Muscle of leg (tissue), 3 donors: ENCODE measurements at regions not wholly inside any gene's neighbourhood (a gene's known extent, or its start where the extent isn't known, plus 50 kb on each side); places are given as distances from the start of the nearest gene placed in this dataset.

Source experiments
- DNase-seq: peaks from one replicate; pipeline ENCODE4 v3.0.0; 2013
- H3K27ac ChIP-seq: one replicate; pipeline ENCODE4 v1.5.1; 2013; ENCODE audit warnings: mild to moderate bottlenecking, low read length, control low read depth
- H3K27me3 ChIP-seq: one replicate; pipeline ENCODE4 v1.6.1; 2013; ENCODE audit warnings: low read length; ENCODE audit not compliant: control insufficient read depth, insufficient read depth
- H3K36me3 ChIP-seq: one replicate; pipeline ENCODE4 v1.6.1; 2013; ENCODE audit warnings: low read length; ENCODE audit not compliant: control insufficient read depth, insufficient read depth
- H3K4me1 ChIP-seq: one replicate; pipeline ENCODE4 v1.6.1; 2013; ENCODE audit warnings: low read length; ENCODE audit not compliant: control insufficient read depth, insufficient read depth
- H3K4me3 ChIP-seq: one replicate; pipeline ENCODE4 v1.5.1; 2013; ENCODE audit warnings: low read length, control low read depth
- H3K9me3 ChIP-seq: replicated peaks from 2 replicates; pipeline ENCODE4 v1.6.1; 2013; ENCODE audit warnings: low read depth, low read length; ENCODE audit not compliant: control insufficient read depth
- WGBS: methylation state at CpG from one replicate; pipeline ENCODE4 v1.1.5; 2013; ENCODE audit warnings: missing lambda C conversion rate; ENCODE audit not compliant: insufficient coverage; 5-methylcytosine and 5-hydroxymethylcytosine counted together

DNA sequence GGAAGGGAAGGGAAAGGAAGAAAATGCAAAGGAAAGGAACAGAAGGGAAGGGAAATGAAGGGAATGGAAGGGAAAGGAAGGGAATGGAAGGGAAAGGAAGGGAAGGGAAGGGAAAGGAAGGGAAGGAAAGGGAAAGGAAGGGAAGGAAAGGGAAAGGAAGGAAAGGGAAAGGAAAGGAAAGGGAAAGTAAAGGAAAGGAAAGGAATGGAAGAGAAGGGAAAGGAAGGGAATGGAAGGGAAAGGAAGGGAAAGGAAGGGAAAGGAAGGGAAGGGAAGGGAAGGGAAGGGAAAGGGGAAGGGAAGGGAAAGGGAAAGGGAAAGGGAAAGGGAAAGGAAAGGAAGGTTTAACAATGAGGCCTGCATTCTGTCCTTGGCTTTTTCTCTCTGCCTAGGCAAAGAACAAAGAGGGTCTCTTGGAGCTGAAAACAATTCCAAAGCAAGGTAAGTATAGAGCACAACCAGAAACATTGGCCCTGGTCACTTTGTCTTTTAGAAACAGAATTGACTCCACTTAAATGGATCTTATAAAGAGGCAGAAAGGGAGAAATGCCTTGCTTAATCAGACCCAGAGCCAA, 525.9 kb upstream of the TMPO start:
- H3K9me3 ChIP-seq = no peaks in the 10 kb centered on the region
- no peak for DNase-seq
- H3K4me1 ChIP-seq = peaks cover 3% of the 10 kb centered on the region

GRCh38 chr12:97994746-97995484, 520.5 kb upstream of the TMPO start:
- no peaks in the 10 kb centered on the region for H3K9me3 ChIP-seq
- no peaks in the 10 kb centered on the region for H3K4me1 ChIP-seq
- no CpG with 5 or more reads among the region's 2 CpGs for WGBS
- H3K27ac ChIP-seq = no peak overlapping the region
- H3K36me3 ChIP-seq = no peaks in the 10 kb centered on the region
- no peak overlapping the region for H3K4me3 ChIP-seq
- H3K27me3 ChIP-seq = no peaks in the 10 kb centered on the region
- no peak for DNase-seq

More for the DNA sequence above, 525.9 kb upstream of the TMPO start:
- Histone ChIP-seq H3K27ac (no peak overlapping the region), H3K27me3 (no peaks in the 10 kb centered on the region), H3K36me3 (no peaks in the 10 kb centered on the region), H3K4me3 (no peak overlapping the region)

DNA sequence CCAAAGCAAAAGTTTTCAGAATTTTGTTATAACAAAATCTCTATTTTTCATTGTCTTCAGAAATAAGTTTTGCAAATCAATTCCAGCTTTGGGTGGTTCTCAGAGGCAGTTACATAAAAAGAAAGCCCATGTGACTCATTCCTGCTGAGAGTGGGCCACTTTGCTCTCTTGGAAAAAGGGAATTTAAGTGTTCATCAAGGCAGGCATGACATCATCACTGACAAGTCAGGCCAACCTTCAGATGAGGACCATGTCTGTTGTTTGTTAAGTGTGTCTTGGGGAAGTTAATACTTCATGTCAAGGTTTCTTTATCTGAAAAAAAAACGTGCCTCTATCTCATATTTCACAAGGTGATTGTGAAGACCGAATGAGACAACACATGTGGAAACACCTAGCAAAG, 519.8 kb upstream of the TMPO start:
- H3K36me3 ChIP-seq = no peaks in the 10 kb centered on the region
- H3K9me3 ChIP-seq = no peaks in the 10 kb centered on the region
- H3K4me1 ChIP-seq = no peaks in the 10 kb centered on the region
- H3K4me3 ChIP-seq = no peak overlapping the region
- no peaks in the 10 kb centered on the region for H3K27me3 ChIP-seq
- DNase-seq = no peak
- no peak overlapping the region for H3K27ac ChIP-seq
- no CpG with 5 or more reads among the region's 2 CpGs for WGBS

DNA sequence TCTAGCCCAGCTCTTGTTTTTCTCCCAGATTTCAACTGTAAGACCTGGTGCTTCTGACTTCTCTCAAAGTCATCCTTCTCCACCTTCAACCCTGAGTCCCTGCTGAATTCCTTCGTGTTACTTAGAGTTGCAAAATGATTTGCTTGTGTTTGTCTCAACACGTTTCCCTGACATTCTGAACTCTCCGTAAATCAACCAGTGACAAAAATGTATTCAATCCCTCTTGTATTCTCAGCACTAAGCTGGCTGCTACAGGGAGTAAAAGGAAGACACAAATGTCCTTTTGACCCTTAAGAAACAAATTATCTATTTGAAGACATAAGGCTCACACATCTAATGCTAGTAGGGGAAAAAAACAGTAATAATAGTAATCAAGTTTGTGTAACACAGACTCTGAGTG, 514.0 kb upstream of the TMPO start:
- H3K36me3 ChIP-seq = no peaks in the 10 kb centered on the region
- H3K27ac ChIP-seq = no peak overlapping the region
- H3K9me3 ChIP-seq = no peaks in the 10 kb centered on the region
- no peak overlapping the region for H3K4me3 ChIP-seq
- no CpG with 5 or more reads among the region's 3 CpGs for WGBS
- no peak for DNase-seq
- no peaks in the 10 kb centered on the region for H3K4me1 ChIP-seq
- no peaks in the 10 kb centered on the region for H3K27me3 ChIP-seq

- no peaks in the 10 kb centered on the region for H3K4me1 ChIP-seq
- DNase-seq = peak; percentile 52
- H3K9me3 ChIP-seq = no peaks in the 10 kb centered on the region
- WGBS = 10% methylated on average over 6 of the region's 9 CpGs
- H3K27me3 ChIP-seq = no peaks in the 10 kb centered on the region
- no peaks in the 10 kb centered on the region for H3K36me3 ChIP-seq
- H3K27ac ChIP-seq = no peak overlapping the region
- no peak overlapping the region for H3K4me3 ChIP-seq
These were observed 512.4 kb upstream of the TMPO start for GRCh38 chr12:98002887-98003493.

DNA sequence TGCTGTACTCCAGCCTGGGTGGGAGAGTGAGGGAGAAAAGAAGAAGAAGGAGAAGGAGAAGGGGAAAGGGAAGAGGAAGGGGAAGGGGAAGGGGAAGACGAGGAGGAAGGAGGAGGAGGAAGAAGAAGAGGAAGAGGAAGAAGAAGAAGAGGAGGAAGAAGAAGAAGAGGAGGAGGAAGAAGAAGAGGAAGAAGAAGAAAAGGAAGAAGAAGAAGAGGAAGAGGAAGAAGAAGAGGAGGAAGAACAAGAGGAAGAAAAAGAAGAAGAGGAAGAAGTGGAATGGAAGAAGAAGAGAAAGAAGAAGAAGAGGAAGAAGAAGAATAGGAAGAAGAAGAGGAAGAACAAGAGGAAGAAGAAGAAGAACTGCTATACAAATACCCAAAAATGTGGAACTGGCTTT, 507.4 kb upstream of the TMPO start:
- no peak for DNase-seq
- Histone ChIP-seq H3K27me3 (no peaks in the 10 kb centered on the region), H3K9me3 (no peaks in the 10 kb centered on the region), H3K27ac (no peak overlapping the region), H3K36me3 (no peaks in the 10 kb centered on the region), H3K4me1 (no peaks in the 10 kb centered on the region), H3K4me3 (no peak overlapping the region)
- 58% methylated on average over 1 of the region's 1 CpG for WGBS

- DNase-seq = no peak
- WGBS = 88% methylated on average over 3 of the region's 5 CpGs
These were observed 501.8 kb upstream of the TMPO start for GRCh38 chr12:98013560-98013959.

GRCh38 chr12:98018836-98019235, 496.6 kb upstream of the TMPO start:
- Histone ChIP-seq H3K36me3 (no peaks in the 10 kb centered on the region), H3K4me3 (no peak overlapping the region), H3K9me3 (no peaks in the 10 kb centered on the region), H3K4me1 (no peaks in the 10 kb centered on the region), H3K27ac (no peak overlapping the region), H3K27me3 (no peaks in the 10 kb centered on the region)
- no peak for DNase-seq

More at GRCh38 chr12:98013560-98013959, 501.8 kb upstream of the TMPO start:
- H3K27me3 ChIP-seq = no peaks in the 10 kb centered on the region
- H3K4me3 ChIP-seq = no peak overlapping the region
- H3K36me3 ChIP-seq = no peaks in the 10 kb centered on the region
- H3K4me1 ChIP-seq = no peaks in the 10 kb centered on the region
- no peak overlapping the region for H3K27ac ChIP-seq
- no peaks in the 10 kb centered on the region for H3K9me3 ChIP-seq

DNA sequence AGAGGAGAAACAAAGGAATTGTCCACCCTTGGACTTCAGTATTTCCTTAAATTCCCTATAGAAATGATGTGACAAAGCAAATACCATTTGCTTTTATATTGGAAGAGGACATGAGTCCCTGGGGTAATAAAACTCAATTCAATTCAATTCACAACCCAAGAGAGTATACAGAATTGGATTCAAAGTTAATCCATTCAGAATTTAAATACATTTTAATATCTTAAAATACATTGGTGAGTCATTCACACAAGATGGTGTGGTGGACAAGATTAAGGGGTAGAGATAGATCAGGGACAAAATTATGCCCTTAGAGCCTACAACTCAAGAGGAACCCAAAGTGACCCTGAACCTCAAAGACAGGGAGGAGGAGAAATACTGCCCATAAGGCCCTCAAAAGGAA, 495.0 kb upstream of the TMPO start:
- no peak overlapping the region for H3K27ac ChIP-seq
- no peak for DNase-seq
- no peaks in the 10 kb centered on the region for H3K36me3 ChIP-seq
- no peak overlapping the region for H3K4me3 ChIP-seq
- H3K27me3 ChIP-seq = no peaks in the 10 kb centered on the region
- no peaks in the 10 kb centered on the region for H3K9me3 ChIP-seq
- H3K4me1 ChIP-seq = no peaks in the 10 kb centered on the region

DNA sequence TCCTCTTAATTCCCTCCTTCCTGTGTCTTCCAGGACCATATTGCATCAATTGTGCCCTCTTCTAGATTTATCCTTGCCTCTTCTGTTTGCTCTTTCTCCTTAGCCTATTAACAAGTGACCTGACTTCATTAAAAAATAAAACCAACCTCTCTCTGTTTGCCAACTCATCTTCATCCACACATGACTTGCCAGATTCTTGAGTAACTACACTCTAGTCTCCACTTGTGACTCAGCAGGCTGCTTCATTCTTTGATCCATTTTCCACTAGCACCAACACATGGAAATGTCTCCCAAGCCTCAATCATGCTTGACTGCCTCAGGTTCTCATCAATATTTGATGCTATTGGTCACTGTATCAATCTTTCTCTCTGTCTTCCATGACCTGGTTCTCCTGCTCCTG, 492.4 kb upstream of the TMPO start:
- no peaks in the 10 kb centered on the region for H3K27me3 ChIP-seq

More for the DNA sequence above, 492.4 kb upstream of the TMPO start:
- no peaks in the 10 kb centered on the region for H3K36me3 ChIP-seq
- H3K4me3 ChIP-seq = no peak overlapping the region
- no peaks in the 10 kb centered on the region for H3K4me1 ChIP-seq
- no peak for DNase-seq
- no peaks in the 10 kb centered on the region for H3K9me3 ChIP-seq
- no peak overlapping the region for H3K27ac ChIP-seq
